OCI-LY3 (cell line): ENCODE measurements at regions not wholly inside any gene's neighbourhood (a gene's known extent, or its start where the extent isn't known, plus 50 kb on each side); places are given as distances from the start of the nearest gene placed in this dataset.
"Not testable (repeated sequence)": the region's sequence is repeated elsewhere in the genome, so short reads cannot be mapped to it uniquely, and the experiment has no call there.

Experiments
- H2AFZ ChIP-seq: fragments of 200-600, 300-600 bp; shearing (Covaris generic); 2 replicates; pipeline ENCODE4 v1.6.0; 2014; ENCODE audit warnings: antibody characterized with exemption, low read depth, low read length
- H3K27ac ChIP-seq: fragments of 200-600, 300-600 bp; sonication (generic); 2 replicates; pipeline ENCODE4 v1.5.1; 2014; ENCODE audit warnings: mild to moderate bottlenecking, low read length, moderate library complexity, mixed read lengths
- H3K27me3 ChIP-seq: fragments of 200-600, 300-600 bp; sonication (generic); 2 replicates; pipeline ENCODE4 v1.6.1; 2014; ENCODE audit warnings: low read depth, low read length, mixed read lengths
- H3K36me3 ChIP-seq: fragments of 200-600, 300-600 bp; sonication (generic); replicated peaks from 2 replicates; pipeline ENCODE3; 2014; ENCODE audit warnings: low read depth, low read length, mixed read lengths
- H3K4me1 ChIP-seq: fragments of 300-600, 200-600 bp; sonication (generic); 2 replicates; pipeline ENCODE4 v1.6.1; 2014; ENCODE audit warnings: low read length, mixed read lengths
- H3K4me2 ChIP-seq: fragments of 200-600, 300-600 bp; sonication (generic); 2 replicates; pipeline ENCODE4 v1.6.1; 2014; ENCODE audit warnings: low read length, mixed read lengths
- H3K4me3 ChIP-seq: fragments of 300-600, 200-600 bp; sonication (generic); 2 replicates; pipeline ENCODE4 v1.5.1; 2014; ENCODE audit warnings: antibody characterized with exemption, mild to moderate bottlenecking, low read length, moderate library complexity
- H3K79me2 ChIP-seq: fragments of 300-600, 200-600 bp; shearing (Covaris generic); 2 replicates; pipeline ENCODE4 v1.6.1; 2014; ENCODE audit warnings: mild to moderate bottlenecking, low read length, mixed read lengths
- H3K9ac ChIP-seq: fragments of 300-600, 200-600 bp; shearing (Covaris generic); 2 replicates; pipeline ENCODE4 v1.6.0; 2014; ENCODE audit warnings: mild to moderate bottlenecking, low read length, moderate library complexity
- H3K9me3 ChIP-seq: fragments of 200-600, 300-600 bp; shearing (Covaris generic); 2 replicates; pipeline ENCODE4 v1.6.1; 2014; ENCODE audit warnings: low read length, mixed read lengths; ENCODE audit not compliant: insufficient read depth
- H4K20me1 ChIP-seq: fragments of 200-600, 300-600 bp; sonication (generic); 2 replicates; pipeline ENCODE4 v1.6.1; 2016; ENCODE audit warnings: low read length, mixed read lengths; ENCODE audit not compliant: insufficient read depth
- CTCF ChIP-seq: fragments of 200-600, 300-600 bp; sonication (generic); IDR thresholded peaks from 2 replicates; pipeline ENCODE4 v1.5.1; 2014; ENCODE audit warnings: antibody characterized with exemption, low read length, low read depth
- EZH2phosphoT487 ChIP-seq: fragments of 200-600 bp; shearing (Covaris generic); IDR thresholded peaks from 2 replicates; pipeline ENCODE4 v1.6.1; 2018; ENCODE audit warnings: antibody characterized with exemption, mixed run types, low read depth

DNA sequence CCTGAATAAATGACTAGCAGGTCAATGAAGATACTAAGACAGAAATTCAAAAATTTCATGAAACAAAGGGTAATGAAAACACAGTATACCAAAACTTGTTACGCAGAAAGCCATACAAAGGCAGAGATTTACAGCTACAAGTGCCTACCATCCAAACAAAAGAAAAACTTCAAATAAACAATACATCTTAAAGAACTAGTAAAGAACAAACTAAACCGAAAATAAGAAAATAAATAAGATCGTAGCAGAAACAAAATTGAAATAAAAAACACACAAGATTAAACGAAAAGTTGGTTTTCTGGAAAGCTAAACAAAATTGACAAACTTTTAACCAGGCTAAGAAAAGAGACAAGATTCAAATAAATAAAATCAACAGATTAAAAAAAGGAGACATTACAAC lies 51.5 kb downstream of the VPREB1 start:
- H2AFZ ChIP-seq, H3K4me2 ChIP-seq, H3K27ac ChIP-seq, H3K36me3 ChIP-seq, H3K9ac ChIP-seq, H3K27me3 ChIP-seq, H3K9me3 ChIP-seq, H3K4me1 ChIP-seq, H4K20me1 ChIP-seq, H3K4me3 ChIP-seq: not testable (repeated sequence)
- H3K79me2 ChIP-seq, result peaks cover 37% of the 10 kb centered on the region

- not testable (repeated sequence) for H3K27me3 ChIP-seq, H3K36me3 ChIP-seq, H2AFZ ChIP-seq, H3K9me3 ChIP-seq, H3K27ac ChIP-seq, H3K4me1 ChIP-seq, H4K20me1 ChIP-seq
- H3K79me2 ChIP-seq, result peaks cover 49% of the 10 kb centered on the region
- peak overlapping the region; percentile 78 for H3K9ac ChIP-seq
- peak overlapping the region; percentile 94 for H3K4me3 ChIP-seq
- H3K4me2 ChIP-seq, result peak overlapping the region; percentile 47
These were observed 52.7 kb downstream of the VPREB1 start for GRCh38 chr22:22297159-22297793.

- not testable (repeated sequence) for H4K20me1 ChIP-seq, H3K36me3 ChIP-seq, H3K4me1 ChIP-seq, H3K9me3 ChIP-seq, H3K27me3 ChIP-seq, H2AFZ ChIP-seq
- Histone ChIP-seq H3K4me2 (peak overlapping the region; percentile 69), H3K4me3 (peak overlapping the region; percentile 94), H3K9ac (peak overlapping the region; percentile 78), H3K79me2 (peaks cover 52% of the 10 kb centered on the region), H3K27ac (peak overlapping the region; percentile 31; the same call in 1 of the 2 replicates)
These were observed 53.4 kb downstream of the VPREB1 start for GRCh38 chr22:22297794-22298653.

DNA sequence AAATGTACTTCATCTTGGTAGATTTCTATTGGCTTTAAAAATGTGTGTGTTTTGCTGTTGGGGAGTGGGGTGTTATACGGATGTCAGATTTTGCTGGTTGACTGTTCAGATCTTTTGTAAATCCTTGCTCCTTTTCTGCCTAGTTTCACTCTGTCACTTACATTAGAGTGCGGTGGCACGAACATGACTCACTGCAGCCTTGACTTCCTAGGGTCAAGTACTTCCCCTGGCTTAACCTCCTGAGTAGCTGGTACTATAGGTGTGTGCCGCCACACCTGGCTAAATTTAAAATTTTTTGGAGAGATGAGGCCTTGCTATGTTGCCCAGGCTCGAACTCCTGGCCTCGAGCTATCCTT lies 54.0 kb downstream of the VPREB1 start:
- H3K9me3 ChIP-seq, H3K27me3 ChIP-seq, H3K36me3 ChIP-seq, H2AFZ ChIP-seq, H3K4me1 ChIP-seq, H4K20me1 ChIP-seq, H3K27ac ChIP-seq: not testable (repeated sequence)
- peak overlapping the region; percentile 69 for H3K4me2 ChIP-seq
- peak overlapping the region; percentile 94 for H3K4me3 ChIP-seq
- H3K9ac ChIP-seq, result peak overlapping the region; percentile 78
- peaks cover 52% of the 10 kb centered on the region for H3K79me2 ChIP-seq

GRCh38 chr22:22300511-22300910 lies 55.9 kb downstream of the VPREB1 start:
- H3K4me3 ChIP-seq, H3K9ac ChIP-seq, H3K27ac ChIP-seq, H3K4me1 ChIP-seq, H3K27me3 ChIP-seq, H3K4me2 ChIP-seq, H3K36me3 ChIP-seq, H4K20me1 ChIP-seq, H3K9me3 ChIP-seq, H2AFZ ChIP-seq: not testable (repeated sequence)
- H3K79me2 ChIP-seq, result peaks cover 52% of the 10 kb centered on the region

DNA sequence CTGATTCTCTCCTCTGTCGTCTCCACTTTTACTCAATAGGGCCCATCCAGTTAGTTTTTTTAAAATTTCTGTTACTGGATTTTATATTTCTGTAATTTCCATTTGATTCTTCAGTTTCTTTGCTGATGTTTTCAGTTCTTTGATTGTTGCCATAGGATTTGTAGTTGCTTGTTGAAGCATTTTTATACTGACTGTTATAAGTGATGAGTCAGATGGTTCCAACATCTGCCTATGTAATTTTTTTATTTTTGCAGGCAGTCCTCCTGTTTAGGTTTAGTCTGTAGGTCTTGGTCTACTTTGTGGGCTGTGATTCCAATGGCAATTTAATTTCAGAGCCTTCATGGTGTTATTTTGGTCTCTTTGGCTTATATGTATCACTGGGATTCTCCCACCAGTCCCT lies 56.4 kb downstream of the VPREB1 start:
- not testable (repeated sequence) for H4K20me1 ChIP-seq, H2AFZ ChIP-seq, H3K4me3 ChIP-seq, H3K27me3 ChIP-seq, H3K36me3 ChIP-seq, H3K4me1 ChIP-seq, H3K27ac ChIP-seq, H3K4me2 ChIP-seq, H3K9me3 ChIP-seq, H3K9ac ChIP-seq
- peaks cover 49% of the 10 kb centered on the region for H3K79me2 ChIP-seq

DNA sequence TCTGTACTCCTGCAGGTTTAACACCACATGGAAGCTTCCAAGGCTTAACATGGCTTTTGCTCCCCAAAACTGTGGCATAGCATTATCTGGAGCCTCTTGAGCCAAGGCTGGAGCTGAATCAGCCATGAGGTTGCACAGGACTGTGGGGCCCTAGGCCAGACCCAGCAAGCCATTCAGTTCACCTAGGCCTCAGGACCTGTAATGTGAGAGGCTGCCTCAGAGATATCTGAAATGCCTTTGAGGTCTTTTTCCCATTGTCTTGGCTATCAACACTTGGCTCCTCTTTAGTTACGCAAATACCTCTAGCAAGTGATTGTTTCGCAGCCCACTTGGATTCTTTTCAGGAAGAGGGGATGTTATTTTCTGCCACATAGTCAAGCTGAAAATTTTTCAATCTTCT lies 72.0 kb downstream of the VPREB1 start:
- Histone ChIP-seq H3K9me3 (no peaks in the 10 kb centered on the region), H3K4me3 (no peak overlapping the region), H3K9ac (no peak overlapping the region), H3K27me3 (no peaks in the 10 kb centered on the region), H3K79me2 (no peaks in the 10 kb centered on the region), H3K4me2 (no peak overlapping the region), H3K36me3 (peaks cover 21% of the 10 kb centered on the region), H2AFZ (no peak overlapping the region), H4K20me1 (no peaks in the 10 kb centered on the region), H3K27ac (no peak overlapping the region), H3K4me1 (no peaks in the 10 kb centered on the region)
- TF ChIP-seq EZH2phosphoT487 (no peak), CTCF (no peak)
